M059J (cell line): ENCODE measurements at regions not wholly inside any gene's neighbourhood (a gene's known extent, or its start where the extent isn't known, plus 50 kb on each side); places are given as distances from the start of the nearest gene placed in this dataset.

Experiments used
- DNase-seq: peaks from one replicate; pipeline ENCODE4 v3.0.0-alpha.2; 2012; ENCODE audit warnings: low read depth

DNA sequence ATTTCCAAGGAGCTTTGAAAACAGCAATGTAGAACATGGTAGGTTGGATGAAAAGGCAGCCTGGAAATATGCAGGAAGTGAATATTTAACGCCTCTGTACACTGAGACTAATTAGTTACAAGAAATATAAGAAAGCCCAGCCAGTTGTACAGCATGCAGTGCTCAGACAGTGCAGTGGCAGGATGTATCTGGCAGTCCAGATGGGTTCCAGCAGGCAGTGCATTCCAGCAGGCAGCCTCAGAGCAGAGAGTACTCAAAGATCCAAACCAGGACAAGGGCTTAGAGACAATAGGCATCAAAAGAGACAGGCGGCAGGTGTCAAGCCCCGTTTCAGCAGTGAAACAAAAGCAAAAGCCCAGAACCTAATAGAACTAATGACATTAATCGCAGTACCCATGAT lies 2776.3 kb downstream of the PCDH9 start:
- no peak for DNase-seq

DNA sequence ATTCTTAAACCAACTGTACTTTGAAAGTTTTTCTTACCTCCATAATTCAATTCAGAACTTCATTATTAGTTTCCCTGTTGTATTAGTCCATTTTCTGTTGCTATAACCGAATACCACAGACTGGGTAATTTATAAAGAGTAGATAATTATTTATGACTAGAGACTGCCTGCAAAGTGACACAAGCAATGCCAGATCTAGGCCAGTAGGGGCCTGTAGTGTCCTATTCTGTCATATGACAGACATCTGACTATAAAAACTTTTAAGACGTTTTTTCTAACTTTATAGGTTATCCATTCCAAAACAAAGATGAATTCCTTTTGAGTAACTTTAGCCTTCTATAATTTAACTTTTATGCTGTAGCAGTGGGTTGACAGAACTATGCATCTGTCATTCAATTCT lies 2783.8 kb downstream of the PCDH9 start:
- no peak for DNase-seq

DNA sequence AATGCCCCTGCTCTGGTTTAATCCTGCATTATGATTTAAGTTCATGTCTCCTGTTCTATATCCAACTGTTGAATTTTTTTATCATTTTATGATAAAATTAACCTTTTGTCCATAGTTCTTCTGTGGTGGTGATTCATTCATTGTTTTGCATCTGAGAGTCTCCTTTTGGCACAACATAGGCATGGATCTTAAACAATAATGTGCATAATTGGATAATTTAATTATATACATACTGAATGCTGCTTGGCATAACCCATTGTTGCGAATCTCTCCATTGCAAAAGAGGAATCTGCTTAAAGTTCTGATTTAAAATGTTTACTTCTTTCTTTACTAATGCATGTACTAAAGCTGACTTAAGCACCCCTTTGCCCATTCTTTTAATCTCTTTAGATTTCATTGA lies 2788.4 kb downstream of the PCDH9 start:
- DNase-seq = no peak

DNA sequence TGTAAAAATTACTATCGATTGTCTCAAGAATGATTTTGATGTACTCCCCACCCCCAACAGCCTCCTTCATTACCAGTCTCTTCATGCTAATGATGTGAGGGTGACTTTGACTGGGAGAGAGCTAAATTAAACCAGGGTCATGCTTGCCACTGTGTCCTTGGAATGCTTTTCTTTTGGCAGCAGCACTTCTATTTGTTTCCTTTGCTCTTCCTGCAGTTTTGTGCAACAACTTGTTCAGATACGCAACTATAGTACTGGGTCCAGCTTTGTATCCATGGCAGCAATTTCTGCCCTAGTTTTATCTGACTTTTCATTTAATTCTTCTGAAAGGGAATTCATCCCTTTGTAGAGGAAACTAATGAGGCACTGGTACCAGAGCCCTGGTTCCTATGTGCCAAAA lies 2792.1 kb downstream of the PCDH9 start:
- DNase-seq = no peak

DNA sequence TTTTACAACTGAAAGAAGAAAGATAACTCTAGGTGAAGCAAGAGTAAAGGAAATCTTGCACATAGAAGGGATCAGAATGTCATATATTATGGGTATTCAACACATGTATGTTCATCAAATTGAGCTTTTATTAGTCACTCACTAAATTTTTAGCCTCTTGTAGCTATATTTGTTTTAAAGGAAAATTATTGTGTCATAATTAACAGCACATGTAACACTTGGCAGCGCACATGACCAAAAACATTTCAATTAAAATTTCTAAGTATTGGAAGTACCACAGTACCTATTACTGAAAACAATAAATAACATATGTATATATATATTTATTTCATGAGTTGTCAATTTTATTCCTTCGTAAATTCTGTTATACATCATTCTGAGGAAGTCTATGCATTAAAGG lies 2800.4 kb downstream of the PCDH9 start:
- no peak for DNase-seq

DNA sequence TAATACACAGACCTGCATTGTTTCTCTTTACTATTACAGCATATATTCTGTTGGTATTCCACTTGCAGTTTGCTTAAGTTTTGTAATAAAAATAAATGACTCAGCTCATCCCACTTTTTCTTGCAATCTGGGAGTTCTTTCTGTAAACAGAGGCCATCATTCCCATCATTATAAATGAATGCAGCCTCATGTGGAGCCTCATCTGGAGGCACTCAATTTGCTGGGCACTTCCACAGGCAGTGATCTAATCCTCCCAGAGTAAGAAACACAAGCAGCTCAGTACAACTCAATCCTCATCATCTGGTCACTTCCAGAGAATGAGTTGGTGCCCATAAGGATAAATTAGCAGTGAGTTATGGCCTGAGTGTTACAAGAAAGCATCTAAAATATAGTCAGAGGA lies 2801.9 kb downstream of the PCDH9 start:
- peak; percentile 2 for DNase-seq

DNA sequence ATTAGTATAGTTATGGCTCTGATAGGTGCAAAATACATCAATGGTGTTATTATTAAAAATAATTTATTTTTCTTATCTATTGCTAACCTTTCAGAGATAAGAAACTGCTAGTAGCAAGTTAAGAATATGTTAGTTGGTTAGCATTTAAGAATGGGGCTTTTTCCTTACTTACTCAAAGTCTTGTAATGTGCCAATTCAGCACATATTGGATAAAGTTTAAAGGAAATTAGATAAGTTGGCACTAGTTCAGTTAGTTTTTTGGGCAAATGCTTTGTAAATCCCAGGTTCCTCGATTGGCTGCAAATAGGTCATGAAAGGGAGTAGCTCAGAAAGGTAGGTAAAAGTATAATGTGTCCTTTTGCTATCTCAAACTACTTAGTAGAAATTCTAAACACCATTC lies 2806.7 kb downstream of the PCDH9 start:
- no peak for DNase-seq

DNA sequence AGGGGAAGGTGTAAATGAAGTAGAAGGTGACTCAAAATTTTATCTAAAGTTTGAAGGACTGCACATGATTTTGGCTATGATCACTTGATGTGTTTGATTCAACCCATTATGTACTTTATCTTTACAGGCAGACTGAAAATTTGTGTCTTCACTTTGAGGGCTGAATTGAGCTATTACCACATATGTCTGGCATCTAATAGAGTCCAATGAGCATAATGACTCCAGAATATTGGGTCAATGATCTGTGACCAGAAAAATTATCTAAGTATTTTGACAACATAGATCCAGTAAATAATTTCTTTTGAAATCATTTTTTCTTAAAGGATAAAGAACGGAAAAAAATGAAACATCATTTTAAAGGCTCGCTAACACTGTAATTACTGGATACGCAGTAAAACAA lies 2810.0 kb downstream of the PCDH9 start:
- DNase-seq = no peak

DNA sequence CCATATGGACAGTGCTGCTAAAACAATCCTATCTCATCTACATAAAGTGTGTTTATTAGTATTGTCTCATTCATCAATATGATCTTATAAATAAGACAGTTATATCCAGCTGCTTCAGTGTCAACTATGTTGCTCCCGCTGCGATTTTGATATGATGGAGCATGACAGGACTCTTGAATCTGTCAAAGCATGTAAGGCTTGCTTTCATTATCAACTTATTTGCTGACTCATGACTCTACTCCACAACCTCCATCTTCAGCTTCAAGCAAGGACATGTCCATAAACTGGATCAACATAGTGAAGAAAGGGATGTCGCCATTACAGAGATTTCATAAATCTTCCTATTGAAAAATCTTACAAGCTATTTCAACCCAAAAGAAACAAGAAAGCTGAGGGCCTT lies 2812.6 kb downstream of the PCDH9 start:
- DNase-seq = no peak

DNA sequence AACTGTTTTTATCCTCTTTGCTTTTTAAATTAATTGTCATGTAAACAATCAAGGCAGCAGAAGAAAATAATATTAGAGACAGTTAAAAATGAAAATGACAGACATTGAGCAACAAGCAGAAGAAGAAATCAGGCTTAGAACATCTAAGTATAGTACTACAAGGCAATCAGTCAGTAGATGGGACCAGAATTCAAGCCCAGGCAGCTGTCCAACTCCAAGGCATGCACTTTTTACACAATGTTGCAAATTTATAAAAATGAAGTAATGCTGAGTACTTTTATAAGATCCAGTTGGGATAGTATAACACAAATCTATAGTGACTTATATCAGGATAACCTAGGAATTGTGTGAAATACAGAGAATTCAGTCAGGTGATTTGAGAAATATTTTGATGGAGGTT lies 2815.8 kb downstream of the PCDH9 start:
- DNase-seq = no peak

DNA sequence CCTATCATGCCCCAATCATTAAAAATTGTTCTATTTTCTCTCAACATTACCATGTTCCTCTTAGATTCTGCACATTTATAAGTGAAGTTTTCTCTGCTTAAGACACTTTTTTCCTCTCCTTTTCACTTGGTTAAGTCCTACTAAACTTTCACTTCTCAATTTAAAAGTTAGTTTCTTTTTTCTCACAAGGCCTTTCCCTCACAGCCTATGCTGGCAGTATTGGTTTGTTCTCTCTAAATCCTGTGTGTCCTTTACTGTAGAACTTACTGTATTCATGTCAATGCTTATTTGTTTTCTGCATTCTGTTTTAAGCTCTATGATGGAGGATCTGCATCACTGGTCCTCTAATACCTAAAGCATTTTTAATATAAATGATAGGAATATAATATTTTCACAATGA lies 2816.6 kb downstream of the PCDH9 start:
- DNase-seq = no peak

DNA sequence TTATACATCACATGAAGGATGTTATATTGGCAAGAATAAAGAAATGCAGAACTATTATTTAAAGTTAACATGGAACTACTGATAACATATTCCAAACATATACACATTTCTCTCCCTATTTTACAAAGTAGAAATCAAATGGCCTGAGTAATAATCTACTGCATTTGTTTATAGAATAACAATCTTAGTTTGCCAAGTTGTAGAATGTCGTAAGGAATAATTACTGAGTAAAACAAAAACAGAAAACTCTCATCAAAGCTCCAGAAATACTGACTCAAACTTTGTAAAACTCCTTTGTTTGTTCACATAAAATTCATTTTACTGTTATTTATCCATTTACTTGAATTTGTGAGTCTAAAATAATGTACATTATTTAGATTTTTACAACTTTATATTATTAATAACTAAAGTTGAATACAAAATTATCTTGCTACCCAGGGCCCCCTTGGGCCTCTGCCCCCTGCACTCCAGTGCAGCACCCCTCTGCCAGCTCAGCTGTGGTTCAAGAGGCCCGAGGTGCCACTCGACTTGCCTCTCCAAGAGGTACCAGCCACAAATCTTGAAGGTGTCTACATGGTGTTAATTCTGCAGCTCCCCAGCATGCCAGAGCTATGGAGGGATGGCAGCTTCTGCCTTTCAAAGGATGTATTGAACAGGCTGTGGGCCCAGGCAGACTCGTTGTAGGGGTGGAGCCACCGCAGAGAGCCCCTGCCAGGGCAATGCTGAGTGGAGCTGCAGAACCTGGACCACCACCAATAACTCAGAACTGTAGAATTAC lies 2819.7 kb downstream of the PCDH9 start:
- no peak for DNase-seq

DNA sequence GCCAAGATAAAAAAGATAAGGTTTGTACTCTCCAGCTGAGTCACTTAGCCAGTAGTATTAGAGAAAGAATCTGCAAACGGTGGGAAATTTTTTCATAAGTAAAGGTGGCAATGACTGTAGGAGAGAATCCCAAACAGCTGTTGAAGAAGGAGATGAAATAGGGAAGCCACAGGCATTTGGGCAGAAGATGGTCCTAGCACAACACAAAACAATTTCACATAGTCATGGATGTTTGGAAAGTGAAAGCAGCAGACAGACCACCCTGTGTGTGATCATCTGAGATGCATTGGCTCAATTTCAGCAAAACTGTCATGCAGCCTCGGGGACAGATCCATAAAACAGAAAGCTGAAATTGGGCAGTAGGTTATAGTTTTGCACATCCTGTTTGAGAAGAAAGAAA lies 2832.4 kb downstream of the PCDH9 start:
- DNase-seq = peak; percentile 8

DNA sequence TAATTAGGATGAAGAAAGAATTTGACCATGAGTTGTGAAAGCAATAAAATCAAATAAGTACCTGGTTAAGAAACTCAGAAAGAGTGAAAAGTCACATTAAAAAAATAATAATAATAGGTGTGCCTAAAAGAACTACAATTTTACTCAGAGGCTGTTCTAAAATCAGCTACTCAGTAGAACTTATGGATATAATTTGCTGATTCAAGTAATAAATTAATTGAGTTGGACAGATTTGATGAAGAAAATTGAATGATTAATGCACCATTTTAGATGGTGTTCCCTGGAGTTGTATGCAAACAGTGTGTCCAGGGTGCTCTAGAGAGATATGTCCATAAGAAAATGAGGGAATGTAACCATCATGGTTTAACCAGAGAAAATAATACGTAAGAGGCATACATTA lies 2852.5 kb downstream of the PCDH9 start:
- DNase-seq = no peak

DNA sequence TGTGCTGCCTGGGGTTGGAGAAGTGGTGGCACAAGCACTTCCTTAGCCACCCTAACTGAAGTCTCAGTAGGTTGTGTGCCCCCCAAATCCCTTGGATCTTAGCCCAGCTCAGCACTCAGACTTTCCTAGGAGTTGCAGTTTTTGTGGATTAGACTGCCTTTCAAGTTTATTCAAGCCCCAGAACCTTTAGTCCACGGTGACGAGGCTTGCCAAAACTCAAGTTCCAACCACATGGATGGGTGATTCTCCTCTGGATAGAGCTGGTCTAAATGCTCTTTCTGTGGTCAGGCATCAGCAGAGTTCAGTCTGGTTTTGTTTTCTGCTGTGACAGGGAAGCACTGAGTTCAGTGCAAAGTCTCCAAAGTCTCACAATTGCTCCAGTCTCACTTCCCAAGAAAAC lies 2858.7 kb downstream of the PCDH9 start:
- DNase-seq = peak; percentile 17

DNA sequence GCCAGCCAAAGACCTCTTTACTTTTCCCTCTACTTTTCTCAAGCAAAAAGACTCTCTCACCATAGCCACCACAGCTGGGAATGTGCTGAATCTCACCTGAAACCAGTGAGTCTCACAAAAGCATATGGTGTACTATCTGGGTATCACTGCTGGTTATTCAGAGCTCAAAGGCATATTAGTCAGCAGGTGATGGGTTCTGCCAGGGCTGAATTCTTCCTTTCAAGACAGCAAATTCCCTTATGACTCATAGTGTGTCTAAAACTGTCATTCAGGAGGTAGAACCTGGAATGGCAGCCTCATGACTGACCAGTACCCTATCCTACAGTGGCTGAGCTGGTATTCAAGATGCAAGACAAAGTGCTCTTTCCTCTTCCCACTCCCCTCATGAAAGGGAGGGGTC lies 2859.1 kb downstream of the PCDH9 start:
- peak; percentile 61 for DNase-seq

DNA sequence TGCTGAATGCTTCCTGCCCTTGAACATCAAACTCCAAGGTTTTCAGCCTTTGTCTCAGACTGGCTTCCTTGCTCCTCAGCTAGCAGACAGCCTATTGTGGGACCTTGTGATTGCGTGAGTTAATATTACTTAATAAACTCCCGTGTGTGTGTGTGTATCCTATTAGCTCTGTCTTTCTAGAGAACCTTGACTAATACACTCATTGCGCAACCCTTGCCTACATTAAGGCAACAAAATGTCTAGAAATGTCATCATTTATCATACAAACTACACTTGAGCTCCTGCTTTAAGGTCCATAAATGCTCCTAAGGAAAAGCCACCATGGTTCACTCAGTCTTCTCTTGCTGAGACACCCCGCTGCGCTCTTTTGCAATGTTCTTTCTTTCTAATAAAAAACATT lies 2861.0 kb downstream of the PCDH9 start:
- DNase-seq = no peak

DNA sequence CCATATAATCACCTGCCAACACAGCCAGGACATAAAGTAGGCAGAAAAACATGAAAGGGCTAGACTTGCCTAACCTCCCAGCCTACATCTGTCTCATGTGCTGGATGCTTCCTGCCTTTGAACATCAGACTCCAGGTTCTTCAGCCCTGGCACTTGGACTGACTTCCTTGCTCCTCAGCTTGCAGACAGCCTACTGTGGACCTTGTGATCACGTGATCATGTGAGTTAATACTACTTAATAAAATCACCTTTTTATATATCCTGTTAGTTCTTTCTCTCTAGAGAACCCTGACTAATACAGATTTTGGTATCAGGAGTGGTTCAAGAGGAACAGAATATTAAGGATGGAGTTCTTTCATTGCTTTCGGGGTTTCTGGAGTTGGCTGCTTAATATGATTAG lies 2867.6 kb downstream of the PCDH9 start:
- DNase-seq = no peak

DNA sequence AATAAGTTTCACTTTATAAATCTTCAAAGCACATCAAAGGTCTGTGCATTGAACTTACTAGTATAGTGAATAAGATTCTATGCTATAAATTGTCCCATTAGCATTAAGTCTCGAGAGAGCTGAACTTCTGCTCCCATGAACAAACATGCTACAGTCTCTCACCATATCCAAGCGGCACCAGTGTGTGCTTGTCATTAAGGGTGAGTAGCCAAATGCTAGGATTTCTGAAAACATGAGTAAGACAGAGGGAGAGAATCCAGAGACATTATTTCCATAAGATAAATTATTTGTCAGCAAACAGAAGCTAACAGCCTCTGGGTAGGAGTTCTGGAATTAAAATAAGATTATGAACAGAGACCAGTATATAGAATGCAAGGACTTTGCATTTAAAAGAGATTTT lies 2882.5 kb downstream of the PCDH9 start:
- peak; percentile 10 for DNase-seq

DNA sequence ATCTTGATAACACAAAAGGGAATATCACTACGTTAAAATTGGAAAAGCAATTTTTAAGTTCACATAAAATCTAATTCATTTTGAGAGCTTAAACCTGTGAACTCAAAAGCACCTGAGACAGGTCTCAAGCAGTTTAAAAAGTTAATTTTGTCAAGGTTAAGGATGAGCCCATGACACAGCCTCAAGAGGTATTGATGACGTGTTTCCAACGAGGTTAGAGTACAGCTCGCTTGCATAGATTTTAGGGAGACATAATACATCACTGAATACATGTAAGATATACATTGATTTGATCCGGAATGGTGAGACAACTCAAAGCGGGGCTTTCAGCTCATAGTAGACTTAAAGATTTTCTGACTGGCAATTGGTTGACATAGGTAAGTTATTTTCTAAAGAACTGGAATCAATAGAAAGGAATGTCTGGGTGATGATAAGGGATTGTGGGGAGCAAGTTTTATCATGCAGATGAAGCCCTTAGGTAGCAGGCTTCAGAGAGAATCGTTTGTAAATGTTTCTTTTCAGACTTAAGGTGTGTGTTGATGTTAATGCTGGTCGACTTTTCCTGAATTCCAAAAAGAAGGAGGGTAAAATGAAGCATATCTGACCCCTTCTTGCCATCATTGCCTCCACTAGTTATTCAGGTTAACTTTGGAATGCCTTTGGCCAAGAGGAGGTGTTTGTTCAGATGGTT lies 2890.6 kb downstream of the PCDH9 start:
- DNase-seq = no peak

DNA sequence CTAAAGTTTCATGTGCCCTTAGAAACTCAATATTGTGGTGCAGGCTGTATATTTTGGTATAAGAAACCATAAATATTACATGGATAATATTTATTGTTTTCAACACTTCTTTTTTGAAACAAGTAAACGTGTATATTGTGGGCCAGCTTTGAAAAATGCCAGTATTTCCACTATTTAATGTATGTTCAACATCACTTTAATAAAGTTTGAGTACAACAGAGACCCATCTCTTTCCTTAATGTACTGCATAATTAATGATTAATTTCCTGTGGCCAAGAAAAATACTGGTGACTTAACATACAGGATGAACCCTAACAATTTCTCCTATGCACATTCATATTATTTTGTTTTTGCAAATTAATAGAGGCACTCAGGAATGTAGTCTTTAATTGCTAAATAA lies 2891.5 kb downstream of the PCDH9 start:
- no peak for DNase-seq

DNA sequence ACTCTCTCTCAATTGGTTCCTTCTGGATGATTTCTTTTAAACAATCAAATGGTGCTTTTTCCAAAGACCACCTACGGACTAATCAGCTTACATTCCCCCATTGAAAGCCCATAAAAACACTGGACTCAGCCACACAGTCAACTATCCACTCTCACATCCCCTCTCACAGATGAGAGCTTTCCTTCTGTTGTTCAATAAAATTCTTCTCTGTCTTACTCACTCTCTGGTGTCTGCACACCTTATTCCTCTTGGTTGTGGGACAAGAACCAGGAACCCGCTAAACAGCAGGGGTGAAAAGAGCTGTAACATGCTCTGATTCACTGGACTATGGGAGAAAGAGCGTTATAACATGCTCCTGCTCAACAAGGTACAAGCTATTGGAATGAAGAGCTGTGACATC lies 2896.2 kb downstream of the PCDH9 start:
- DNase-seq = no peak

DNA sequence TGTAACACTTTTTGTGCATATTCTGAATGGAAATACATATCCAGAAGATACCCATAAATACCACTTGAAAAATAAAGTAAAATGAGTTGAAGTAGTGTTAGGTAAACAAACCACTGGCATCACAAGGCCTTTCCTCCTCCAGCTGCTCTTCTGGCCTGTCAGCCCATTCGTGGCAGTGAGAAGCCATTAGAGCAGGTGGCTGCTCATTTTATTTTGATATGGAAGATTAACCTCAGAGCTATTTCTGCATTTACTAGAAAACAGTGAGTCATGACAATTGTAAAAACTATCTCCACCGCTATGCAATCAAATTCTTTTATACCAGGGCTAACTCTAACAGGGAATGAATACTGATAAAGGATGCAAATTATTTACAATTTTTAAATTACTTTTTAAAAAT lies 2898.1 kb downstream of the PCDH9 start:
- DNase-seq = peak; percentile 27
